IMR-90 (cell line): ENCODE measurements at regions not wholly inside any gene's neighbourhood (a gene's known extent, or its start where the extent isn't known, plus 50 kb on each side); places are given as distances from the start of the nearest gene placed in this dataset.

Source experiments
- ATAC-seq: fragments of 200-7000 bp; cut with Tn5 transposase; 2 replicates; pipeline ENCODE4 v1.9.1; 2020; ENCODE audit warnings: low read depth, mild to moderate bottlenecking, moderate library complexity
- BruUV-seq: library from RNA; stranded (reverse); fragments of 400-500 nt; replicated peaks from 2 replicates; lab custom pipeline; 2021; lab: Mats Ljungman, UMichigan
- CTCF ChIA-PET: fragments of 300-600 bp; formaldehyde crosslinking; extraction: SDS; loops from one replicate; lab custom pipeline; 2021; ENCODE audit warnings: antibody characterized with exemption; lab: Yijun Ruan, JAX
- POLR2A ChIA-PET: fragments of 300-600 bp; sonication (Branson Sonifier 250); formaldehyde crosslinking; loops from one replicate; lab custom pipeline; 2022; ENCODE audit warnings: antibody characterized with exemption; ENCODE audit not compliant: unreplicated experiment; lab: Charles Lee
- DNase-seq: peaks from one replicate; pipeline ENCODE4 v3.0.0; 2013
- H2AFZ ChIP-seq: replicated peaks from 2 replicates; pipeline ENCODE3; 2013; ENCODE audit warnings: low read length, mild to moderate bottlenecking; ENCODE audit not compliant: poor library complexity
- H2AK5ac ChIP-seq: 2 replicates; pipeline ENCODE4 v1.6.1; 2013; ENCODE audit warnings: low read depth, low read length, inconsistent platforms
- H2AK9ac ChIP-seq: replicated peaks from 2 replicates; pipeline ENCODE3; 2013; ENCODE audit warnings: mild to moderate bottlenecking, low read depth, low read length, moderate library complexity; ENCODE audit not compliant: poor library complexity
- H2BK120ac ChIP-seq: 2 replicates; pipeline ENCODE4 v1.6.1; 2013; ENCODE audit warnings: low read depth, low read length, inconsistent platforms
- H2BK15ac ChIP-seq: 3 replicates; pipeline ENCODE4 v1.6.1; 2013; ENCODE audit warnings: low read depth, low read length, inconsistent platforms
- H2BK20ac ChIP-seq: 2 replicates; pipeline ENCODE4 v1.6.1; 2013; ENCODE audit warnings: low read depth, mild to moderate bottlenecking, inconsistent platforms, low read length, moderate library complexity
- H2BK5ac ChIP-seq: 2 replicates; pipeline ENCODE4 v1.6.1; 2013; ENCODE audit warnings: mild to moderate bottlenecking, low read depth, low read length, inconsistent platforms; ENCODE audit not compliant: poor library complexity, severe bottlenecking
- H3K14ac ChIP-seq: replicated peaks from 2 replicates; pipeline ENCODE4 v1.6.1; 2013; ENCODE audit warnings: low read depth, low read length, inconsistent platforms
- H3K18ac ChIP-seq: 2 replicates; pipeline ENCODE4 v1.6.1; 2013; ENCODE audit warnings: low read depth, low read length, control low read depth
- H3K23ac ChIP-seq: 2 replicates; pipeline ENCODE4 v1.6.1; 2013; ENCODE audit warnings: low read depth, low read length, inconsistent platforms
- H3K27ac ChIP-seq: 2 replicates; pipeline ENCODE4 v1.5.1; 2013; ENCODE audit warnings: mild to moderate bottlenecking, control low read depth, low read length; ENCODE audit not compliant: insufficient read depth
- H3K27me3 ChIP-seq: 2 replicates; pipeline ENCODE4 v1.6.1; 2013; ENCODE audit warnings: low read length; ENCODE audit not compliant: control insufficient read depth, insufficient read depth
- H3K36me3 ChIP-seq: 2 replicates; pipeline ENCODE4 v1.6.1; 2013; ENCODE audit warnings: low read length, mixed read lengths; ENCODE audit not compliant: control insufficient read depth, insufficient read depth
- H3K4ac ChIP-seq: 2 replicates; pipeline ENCODE4 v1.6.1; 2013; ENCODE audit warnings: low read depth, low read length, inconsistent platforms
- H3K4me1 ChIP-seq: 2 replicates; pipeline ENCODE4 v1.6.1; 2013; ENCODE audit warnings: low read length, mixed read lengths; ENCODE audit not compliant: control insufficient read depth, insufficient read depth
- H3K4me2 ChIP-seq: 2 replicates; pipeline ENCODE4 v1.6.1; 2013; ENCODE audit warnings: low read depth, mild to moderate bottlenecking, control low read depth, low read length, moderate library complexity
- H3K4me3 ChIP-seq: 2 replicates; pipeline ENCODE4 v1.5.1; 2013; ENCODE audit warnings: low read depth, mild to moderate bottlenecking, control low read depth, low read length, moderate library complexity; ENCODE audit not compliant: insufficient read depth
- H3K56ac ChIP-seq: 2 replicates; pipeline ENCODE4 v1.6.1; 2013; ENCODE audit warnings: low read length, inconsistent platforms; ENCODE audit not compliant: insufficient read depth; ENCODE audit errors: extremely low read depth
- H3K79me1 ChIP-seq, 2 experiments: 2 replicates each; pipeline ENCODE4 v1.6.1; 2013; ENCODE audit warnings: low read length in 2 of 2, inconsistent platforms in 1 of 2, low read depth in 1 of 2
- H3K9ac ChIP-seq: 2 replicates; pipeline ENCODE4 v1.6.1; 2013; ENCODE audit warnings: low read depth, low read length, control low read depth
- H3K9me1 ChIP-seq: 2 replicates; pipeline ENCODE4 v1.6.1; 2013; ENCODE audit warnings: low read length, inconsistent platforms; ENCODE audit not compliant: insufficient read depth
- H3K9me3 ChIP-seq: 2 replicates; pipeline ENCODE4 v1.6.1; 2013; ENCODE audit warnings: low read length; ENCODE audit not compliant: control insufficient read depth, insufficient read depth
- H4K20me1 ChIP-seq: 2 replicates; pipeline ENCODE4 v1.6.1; 2013; ENCODE audit warnings: low read length, inconsistent platforms; ENCODE audit not compliant: insufficient read depth
- H4K5ac ChIP-seq: 2 replicates; pipeline ENCODE4 v1.6.1; 2013; ENCODE audit warnings: mild to moderate bottlenecking, low read depth, low read length, control low read depth
- H4K8ac ChIP-seq, 2 experiments: 2 replicates each; pipeline ENCODE4 v1.6.1; 2013; ENCODE audit warnings: low read depth in 2 of 2, low read length in 2 of 2, control low read depth in 1 of 2, inconsistent platforms in 1 of 2
- H4K91ac ChIP-seq: 2 replicates; pipeline ENCODE4 v1.6.1; 2013; ENCODE audit warnings: low read depth, low read length, inconsistent platforms; ENCODE audit not compliant: insufficient read depth
- BHLHE40 ChIP-seq: fragments of 150-350 bp; IDR thresholded peaks from 2 replicates; pipeline ENCODE4 v1.6.1; 2016; ENCODE audit warnings: mild to moderate bottlenecking, low read depth, low read length
- CEBPB ChIP-seq: IDR thresholded peaks from 2 replicates; pipeline ENCODE4 v1.6.1; 2012; ENCODE audit warnings: low read depth, low read length, improper control_type of control experiment
- CHD1 ChIP-seq: IDR thresholded peaks from 2 replicates; pipeline ENCODE4 v1.6.1; 2012; ENCODE audit warnings: low read depth, low read length, improper control_type of control experiment
- CTCF ChIP-seq: conservative IDR thresholded peaks from 2 replicates; pipeline ENCODE4 v1.5.1; 2012; ENCODE audit warnings: mild to moderate bottlenecking, low read depth, low read length, improper control_type of control experiment
- ELK1 ChIP-seq: fragments of 150-350 bp; IDR thresholded peaks from 2 replicates; pipeline ENCODE4 v1.6.1; 2016; ENCODE audit warnings: low read depth, mild to moderate bottlenecking, low read length, moderate library complexity, borderline replicate concordance
- FOS ChIP-seq: fragments of 150-350 bp; IDR thresholded peaks from 2 replicates; pipeline ENCODE4 v1.6.1; 2016; ENCODE audit warnings: low read depth, low read length
- MAFK ChIP-seq: IDR thresholded peaks from 2 replicates; pipeline ENCODE4 v1.6.1; 2012; ENCODE audit warnings: low read depth, low read length, improper control_type of control experiment
- MAZ ChIP-seq: IDR thresholded peaks from 2 replicates; pipeline ENCODE4 v1.6.1; 2012; ENCODE audit warnings: low read depth, mild to moderate bottlenecking, low read length, improper control_type of control experiment, moderate library complexity, borderline replicate concordance
- MXI1 ChIP-seq: IDR thresholded peaks from 2 replicates; pipeline ENCODE4 v1.6.1; 2012; ENCODE audit warnings: low read depth, mild to moderate bottlenecking, low read length, moderate library complexity, borderline replicate concordance
- NFE2L2 ChIP-seq: fragments of 150-350 bp; IDR thresholded peaks from 2 replicates; pipeline ENCODE4 v1.6.1; 2016; ENCODE audit warnings: low read depth, mild to moderate bottlenecking, low read length
- POLR2A ChIP-seq: IDR thresholded peaks from 2 replicates; pipeline ENCODE4 v1.6.1; 2012; ENCODE audit warnings: mild to moderate bottlenecking, low read depth, low read length
- RAD21 ChIP-seq: IDR thresholded peaks from 2 replicates; pipeline ENCODE4 v1.6.1; 2012; ENCODE audit warnings: low read length, improper control_type of control experiment
- RCOR1 ChIP-seq: IDR thresholded peaks from 2 replicates; pipeline ENCODE4 v1.6.1; 2012; ENCODE audit warnings: mild to moderate bottlenecking, low read length, improper control_type of control experiment; ENCODE audit not compliant: insufficient replicate concordance
- RFX5 ChIP-seq: IDR thresholded peaks from 2 replicates; pipeline ENCODE4 v1.8.0; 2012; ENCODE audit warnings: low read depth, mild to moderate bottlenecking, low read length, moderate library complexity
- SMC3 ChIP-seq: fragments of 150-350 bp; IDR thresholded peaks from 2 replicates; pipeline ENCODE4 v1.6.1; 2016; ENCODE audit warnings: low read depth, mild to moderate bottlenecking, antibody characterized with exemption, low read length, moderate library complexity
- USF2 ChIP-seq: fragments of 150-350 bp; IDR thresholded peaks from 2 replicates; pipeline ENCODE4 v1.6.1; 2017; ENCODE audit warnings: mild to moderate bottlenecking, antibody characterized with exemption, low read length, low read depth
- WGBS, 2 experiments: methylation state at CpG; one replicate each; pipeline versions ENCODE4 v1.1.5 to v1.1.7; 2013; ENCODE audit warnings: missing lambda C conversion rate in 2 of 2; ENCODE audit not compliant: insufficient read length in 1 of 2; ENCODE audit errors: extremely low coverage in 2 of 2; 5-methylcytosine and 5-hydroxymethylcytosine counted together
- dilution Hi-C: fragments of 300-500 bp; cut with HindIII; formaldehyde crosslinking; loops from one replicate; pipeline ENCODE4 v1.14.3; 2018; ENCODE audit warnings: low sequenced_read_pairs; ENCODE audit not compliant: unreplicated experiment
- in situ Hi-C: fragments of 300-500 bp; cut with MboI; formaldehyde crosslinking; loops from 3 replicates; pipeline ENCODE4 v1.14.3; 2019; ENCODE audit warnings: low sequenced_read_pairs, inconsistent platforms, mixed read lengths
- intact Hi-C: fragments of 100-400 bp; cut with micrococcal nuclease; formaldehyde crosslinking; loops from 2 replicates; pipeline ENCODE4 v1.10.0; 2022

GRCh38 chr3:164024786-164025185 is 1053.5 kb downstream of the SI start:
- H4K91ac ChIP-seq, result no peak overlapping the region
- BruUV-seq, result no TSS peak
- H3K79me1 ChIP-seq, result no peaks in the 10 kb centered on the region
- dilution Hi-C loops (no loop called here), intact Hi-C loops (no loop called here), in situ Hi-C loops (no loop called here)
- no peak overlapping the region for H3K56ac ChIP-seq
- H4K20me1 ChIP-seq, result no peaks in the 10 kb centered on the region
- 71% methylated on average over 8 of the region's 10 CpGs; no CpG with 5 or more reads in 1 of the 2 experiments for WGBS, 2 experiments
- no peak overlapping the region for H3K14ac ChIP-seq
- CTCF ChIA-PET, result no interaction called here
- no peak overlapping the region for H3K18ac ChIP-seq
- POLR2A ChIA-PET, result no interaction called here
- ATAC-seq (no peak), DNase-seq (no peak)
- H3K9ac ChIP-seq, result no peak overlapping the region
- no peak for TF ChIP-seq RCOR1
- TF ChIP-seq POLR2A, result no peak
- TF ChIP-seq RFX5, result no peak
- TF ChIP-seq ELK1, result no peak
- no peak for TF ChIP-seq RAD21
- no peak for TF ChIP-seq BHLHE40
- TF ChIP-seq MAFK, result no peak
- no peak for TF ChIP-seq CTCF
- TF ChIP-seq MAZ, result no peak
- no peak for TF ChIP-seq CEBPB
- no peak for TF ChIP-seq MXI1
- TF ChIP-seq USF2, result no peak
- no peak for TF ChIP-seq SMC3
- no peak for TF ChIP-seq NFE2L2
- TF ChIP-seq CHD1, result no peak
- no peak for TF ChIP-seq FOS
- no peak overlapping the region for H2BK20ac ChIP-seq
- H4K5ac ChIP-seq, result no peak overlapping the region
- no peak overlapping the region for H3K27ac ChIP-seq
- H4K8ac ChIP-seq, result no peak overlapping the region
- no peaks in the 10 kb centered on the region for H3K9me1 ChIP-seq
- H2BK15ac ChIP-seq, result no peak overlapping the region
- H3K4me2 ChIP-seq, result no peak overlapping the region
- H3K4me1 ChIP-seq, result no peaks in the 10 kb centered on the region
- H3K4me3 ChIP-seq, result no peak overlapping the region
- no peak overlapping the region for H2AK9ac ChIP-seq
- peaks cover 16% of the 10 kb centered on the region for H3K9me3 ChIP-seq
- no peak overlapping the region for H2AFZ ChIP-seq
- no peak overlapping the region for H3K4ac ChIP-seq
- no peaks in the 10 kb centered on the region for H3K36me3 ChIP-seq
- H2BK5ac ChIP-seq, result no peak overlapping the region
- H3K23ac ChIP-seq, result no peak overlapping the region
- H3K27me3 ChIP-seq, result no peaks in the 10 kb centered on the region
- H2BK120ac ChIP-seq, result no peak overlapping the region
- H2AK5ac ChIP-seq, result no peak overlapping the region
